NCI-H345 (cell line): ENCODE measurements at regions not wholly inside any gene's neighbourhood (a gene's known extent, or its start where the extent isn't known, plus 50 kb on each side); places are given as distances from the start of the nearest gene placed in this dataset.
"Not testable (repeated sequence)": the region's sequence is repeated elsewhere in the genome, so short reads cannot be mapped to it uniquely, and the experiment has no call there.

Source experiments
- DNase-seq: peaks from one replicate; lab custom pipeline; 2025; lab: John Stamatoyannopoulos, UW

DNA sequence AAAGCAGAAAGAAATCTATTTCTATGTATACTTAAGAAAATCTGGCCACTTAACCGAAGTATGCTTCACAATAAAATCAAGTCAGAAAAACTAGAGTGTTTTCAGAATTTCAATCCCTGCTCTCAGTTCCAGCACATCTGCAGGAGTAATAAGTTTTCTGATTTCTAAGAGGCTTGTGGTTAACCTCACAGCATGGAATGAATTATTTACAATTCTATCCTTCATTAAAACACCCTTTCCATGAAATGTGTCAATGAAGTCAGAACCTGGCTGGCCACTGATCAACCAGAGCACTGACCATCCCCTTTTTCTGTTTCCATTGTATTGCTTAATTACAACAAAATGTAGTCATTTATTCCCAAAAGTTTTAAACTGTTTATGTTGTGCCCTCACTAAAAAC, 781.4 kb upstream of the INTU start:
- no peak for DNase-seq

- DNase-seq: no peak
These were observed 779.0 kb upstream of the INTU start for GRCh38 chr4:126853715-126854114.

- no peak for DNase-seq
These were observed 775.9 kb upstream of the INTU start for GRCh38 chr4:126856906-126857305.

DNA sequence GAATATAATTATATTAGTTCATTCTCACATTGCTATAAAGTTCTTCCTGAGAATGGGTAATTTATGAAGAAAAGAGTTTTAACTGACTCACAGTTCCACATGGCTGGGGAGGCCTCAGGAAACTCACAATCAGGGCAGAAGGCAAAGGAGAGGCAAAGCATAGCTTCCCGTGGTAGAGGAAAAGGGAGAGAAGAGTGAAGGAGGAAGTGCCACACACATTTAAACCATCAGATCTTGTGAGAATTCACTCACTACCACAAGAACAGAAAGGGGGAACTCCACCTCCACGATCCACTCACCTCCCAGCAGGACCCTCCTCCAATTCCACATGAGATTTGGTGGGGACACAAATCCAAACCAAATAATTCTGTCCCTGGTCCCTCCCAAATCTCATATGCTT, 773.4 kb upstream of the INTU start:
- DNase-seq: no peak

- no peak for DNase-seq
These were observed 772.9 kb upstream of the INTU start for GRCh38 chr4:126859872-126860271.

GRCh38 chr4:126860308-126860707, 772.4 kb upstream of the INTU start:
- DNase-seq: no peak

DNA sequence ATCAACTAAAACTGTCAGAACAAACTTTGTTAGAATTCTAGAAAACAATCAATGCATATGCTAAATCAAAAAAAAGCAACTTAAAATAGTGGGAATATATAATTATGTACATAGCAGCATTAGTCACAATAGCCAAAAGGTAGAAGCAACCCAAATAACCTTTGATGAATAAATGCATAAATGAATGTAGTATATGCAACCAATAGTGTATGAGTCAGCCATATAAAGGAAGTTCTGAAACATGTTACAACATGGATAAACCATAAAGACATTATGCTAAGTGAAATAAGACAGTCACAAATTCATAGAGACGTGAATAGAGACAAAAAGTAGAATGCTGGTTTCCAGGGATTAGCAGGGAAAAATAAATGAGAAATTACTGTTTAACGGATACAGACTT, 762.8 kb upstream of the INTU start:
- DNase-seq: no peak

GRCh38 chr4:126871810-126872209, 760.9 kb upstream of the INTU start:
- DNase-seq: no peak

DNA sequence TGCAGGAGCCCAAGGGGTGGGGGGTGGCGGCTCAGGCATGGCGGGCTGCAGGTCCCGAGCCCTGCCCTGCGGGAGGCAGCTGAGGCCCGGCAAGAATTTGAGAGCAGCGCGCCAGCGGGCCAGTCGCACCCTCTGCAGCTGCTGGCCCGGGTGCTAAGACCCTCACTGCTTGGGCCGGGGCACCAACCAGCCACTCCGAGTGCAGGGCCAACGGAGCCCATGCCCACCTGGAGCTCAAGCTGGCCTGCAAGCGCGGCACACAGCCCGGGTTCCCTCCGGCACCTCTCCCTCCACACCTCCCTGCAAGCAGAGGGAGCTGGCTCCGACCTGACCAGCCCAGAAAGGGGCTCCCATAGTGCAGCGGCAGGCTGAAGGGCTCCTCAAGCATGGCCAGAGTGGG, 758.2 kb upstream of the INTU start:
- DNase-seq: no peak

DNA sequence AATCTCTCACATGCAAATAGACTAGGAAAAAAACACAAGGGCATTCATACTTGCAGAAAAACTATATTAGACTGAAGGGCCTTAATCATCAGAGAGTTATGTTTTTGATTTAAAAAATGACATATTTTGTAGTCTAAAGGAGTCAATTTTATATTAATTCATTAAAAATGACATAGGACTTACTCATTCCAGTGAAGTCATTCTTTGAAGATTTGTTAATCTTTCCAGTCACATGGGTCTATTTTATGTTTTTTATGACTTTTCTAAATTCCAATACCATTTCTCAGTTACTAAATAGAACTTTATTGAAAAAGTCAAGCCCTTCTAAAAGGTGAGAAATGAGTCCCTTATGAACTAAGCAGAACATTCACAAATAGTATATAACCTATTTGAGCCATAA, 743.8 kb upstream of the INTU start:
- DNase-seq: no peak

DNA sequence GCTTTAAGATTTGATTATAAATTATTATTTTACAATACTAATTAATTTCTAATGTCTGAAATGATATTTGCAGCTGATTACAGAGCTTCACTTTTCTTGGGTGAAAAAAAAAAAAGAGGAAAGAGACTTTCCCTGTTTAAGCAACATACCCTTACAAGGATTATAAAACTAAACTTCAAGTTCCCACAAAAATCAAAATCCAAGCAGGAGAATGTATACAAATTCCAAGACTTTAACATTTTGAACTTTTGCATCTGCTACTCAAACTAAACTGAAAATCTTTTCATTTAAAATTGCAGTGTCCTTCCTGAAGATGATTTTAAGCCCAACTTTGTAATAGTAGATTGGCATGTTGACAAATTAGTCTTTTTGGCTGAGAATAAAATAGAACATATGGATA, 742.4 kb upstream of the INTU start:
- no peak for DNase-seq

DNA sequence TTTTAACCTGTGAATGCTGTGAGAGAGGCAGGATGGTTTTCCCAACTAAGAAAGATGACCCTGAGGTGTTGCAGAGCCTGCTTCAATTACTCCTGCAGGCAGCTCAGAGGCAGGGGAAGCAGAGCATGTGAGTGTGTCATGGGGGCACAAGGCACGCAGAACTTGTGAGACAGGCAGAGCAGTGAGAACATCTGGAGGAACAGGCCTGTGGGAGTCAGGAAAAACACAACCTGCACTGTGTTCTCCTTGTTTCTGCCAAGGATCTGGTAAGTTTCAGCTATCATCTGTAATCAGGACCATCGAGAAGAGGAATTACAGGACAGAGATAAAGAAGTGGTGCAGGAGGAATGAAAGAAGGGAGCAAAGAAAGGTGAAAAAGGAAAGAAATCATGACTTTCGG, 741.8 kb upstream of the INTU start:
- DNase-seq: no peak

DNA sequence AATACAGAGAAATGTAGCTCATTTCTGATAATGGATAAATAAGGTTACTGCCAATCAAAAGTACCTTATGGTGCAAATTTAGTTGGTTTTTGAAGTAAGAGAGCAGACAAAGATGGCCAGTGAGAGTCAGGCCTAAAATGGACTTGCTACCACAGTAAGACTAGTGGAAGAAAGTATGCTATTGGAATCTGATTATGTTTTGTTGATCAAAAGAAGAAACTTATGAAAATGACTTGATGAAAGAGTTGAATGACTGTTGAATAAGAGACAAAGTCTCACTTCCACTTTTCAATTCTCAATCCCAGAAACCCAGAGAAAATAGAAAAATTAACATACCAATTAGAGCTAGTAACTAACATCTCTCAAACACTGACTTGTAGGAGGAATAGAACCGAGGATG, 737.8 kb upstream of the INTU start:
- no peak for DNase-seq

DNA sequence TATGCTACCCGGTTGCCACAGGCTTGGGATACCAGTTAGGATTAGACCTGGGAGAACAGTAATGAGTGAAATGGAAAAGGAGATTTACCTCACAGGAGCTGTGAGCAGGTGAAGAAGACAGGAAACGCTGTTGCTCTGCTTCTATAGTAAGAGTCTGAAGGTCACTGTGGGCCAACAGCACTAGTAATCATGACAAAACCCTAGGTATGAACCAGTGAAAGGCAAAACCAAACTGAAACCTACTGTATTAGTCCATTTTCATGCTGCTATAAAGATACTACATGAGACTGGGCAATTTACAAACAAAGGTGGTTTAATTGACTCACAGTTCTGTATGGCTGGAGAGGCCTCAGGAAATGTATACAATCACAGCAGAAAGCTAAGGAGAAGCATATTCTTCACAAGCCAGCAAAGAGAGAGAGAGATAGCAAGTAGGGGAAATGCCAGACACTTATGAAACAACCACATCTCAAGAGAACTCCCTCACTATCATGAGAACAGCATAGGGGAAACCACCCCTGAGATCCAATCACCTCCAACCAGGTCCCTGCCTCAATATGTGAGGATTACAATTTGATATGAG, 736.7 kb upstream of the INTU start:
- no peak for DNase-seq

DNA sequence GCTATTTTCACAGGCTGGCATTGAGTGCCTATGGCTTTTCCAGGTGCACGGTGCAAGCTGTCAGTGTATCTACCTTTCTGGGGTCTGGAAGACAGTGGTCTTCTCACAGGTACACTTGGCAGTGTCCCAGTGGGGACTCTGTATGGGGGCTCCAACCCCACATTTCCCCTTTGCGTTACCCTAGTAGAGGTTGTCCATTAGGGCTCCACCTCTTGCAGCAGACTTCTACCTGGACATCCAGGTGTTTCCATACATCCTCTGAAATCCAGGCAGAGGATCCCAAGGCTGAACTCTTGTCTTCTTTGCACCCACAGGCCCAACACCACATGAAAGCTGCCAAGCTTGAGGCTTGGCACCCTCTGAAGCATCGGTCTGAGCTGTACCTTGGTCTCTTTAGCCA, 735.7 kb upstream of the INTU start:
- DNase-seq: no peak

- DNase-seq: no peak
These were observed 733.9 kb upstream of the INTU start for GRCh38 chr4:126898815-126899214.

- DNase-seq: no peak
These were observed 733.4 kb upstream of the INTU start for GRCh38 chr4:126899331-126899801.

DNA sequence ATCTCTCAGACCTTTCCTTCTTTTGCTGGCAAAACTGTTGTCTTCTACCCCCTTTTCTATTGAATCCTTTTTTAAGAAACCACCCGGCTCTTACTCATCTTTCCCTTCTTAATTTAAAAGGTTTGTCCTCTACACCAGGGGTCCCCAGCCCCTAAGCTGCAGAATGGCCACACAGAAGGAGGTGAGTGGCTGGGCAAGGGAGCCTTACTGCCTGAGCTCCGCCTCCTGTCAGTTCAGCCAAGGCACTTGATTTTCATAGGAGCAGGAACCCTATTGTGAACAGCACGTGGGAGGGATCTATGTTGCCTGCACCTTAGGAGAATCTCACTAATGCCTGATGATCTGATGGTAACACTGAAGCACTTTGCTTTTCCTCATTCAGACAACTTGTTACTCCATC, 726.3 kb upstream of the INTU start:
- no peak for DNase-seq

DNA sequence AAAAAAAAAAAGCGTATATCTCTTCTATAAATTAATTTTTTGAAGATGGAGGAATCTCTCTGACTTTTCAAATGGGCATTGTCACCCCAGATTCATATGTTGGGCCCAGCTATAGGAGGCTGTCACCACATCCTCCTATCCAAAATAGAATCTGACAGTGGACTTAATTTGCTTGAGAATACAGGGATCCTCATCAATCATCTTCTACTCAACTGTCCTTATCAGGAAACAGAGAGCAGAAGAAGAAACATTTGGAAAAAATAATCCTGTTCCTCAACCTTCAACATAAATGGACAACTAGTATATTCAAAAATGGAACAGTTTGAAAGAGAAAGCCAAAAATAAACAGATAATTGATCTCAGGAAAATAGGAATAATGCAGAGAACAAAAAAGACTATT, 725.4 kb upstream of the INTU start:
- DNase-seq: no peak

- DNase-seq: no peak
These were observed 716.6 kb upstream of the INTU start for GRCh38 chr4:126916049-126916625.

GRCh38 chr4:126916626-126917140, 716.1 kb upstream of the INTU start:
- DNase-seq: no peak

DNA sequence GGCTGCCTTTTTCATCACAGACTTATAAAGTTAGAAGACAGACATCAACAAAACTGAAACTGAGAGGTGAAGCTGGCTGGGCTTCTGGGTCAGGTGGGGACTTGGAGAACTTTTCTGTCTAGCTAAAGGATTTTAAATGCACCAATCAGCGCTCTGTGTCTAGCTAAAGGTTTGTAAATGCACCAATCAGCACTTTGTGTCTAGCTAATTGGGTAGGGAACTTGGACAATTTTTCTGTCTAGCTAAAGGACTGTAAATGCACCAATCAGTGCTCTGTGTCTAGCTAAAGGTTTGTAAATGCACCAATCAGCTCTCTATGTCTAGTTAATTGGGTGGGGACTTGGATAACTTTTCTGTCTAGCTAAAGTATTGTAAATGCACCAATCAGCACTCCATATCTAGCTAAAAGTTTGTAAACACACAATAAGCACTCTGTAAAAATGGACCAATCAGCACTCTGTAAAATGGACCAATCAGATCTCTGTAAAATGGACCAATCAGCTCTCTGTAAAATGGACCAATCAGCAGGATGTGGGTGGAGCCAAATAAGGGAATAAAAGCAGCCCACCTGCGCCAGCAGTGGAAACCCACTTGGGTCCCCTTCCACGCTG, 710.3 kb upstream of the INTU start:
- DNase-seq: not testable (repeated sequence)

- DNase-seq: no peak
These were observed 708.5 kb upstream of the INTU start for GRCh38 chr4:126924237-126924636.

DNA sequence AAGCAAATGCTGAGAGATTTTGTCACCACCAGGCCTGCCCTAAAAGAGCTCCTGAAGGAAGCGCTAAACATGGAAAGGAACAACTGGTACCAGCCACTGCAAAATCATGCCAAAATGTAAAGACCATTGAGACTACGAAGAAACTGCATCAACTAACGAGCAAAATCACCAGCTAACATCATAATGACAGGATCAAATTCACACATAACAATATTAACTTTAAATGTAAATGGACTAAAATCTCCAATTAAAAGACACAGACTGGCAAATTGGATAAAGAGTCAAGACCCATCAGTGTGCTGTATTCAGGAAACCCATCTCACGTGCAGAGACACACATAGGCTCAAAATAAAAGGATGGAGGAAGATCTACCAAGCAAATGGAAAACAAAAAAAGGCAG, 702.7 kb upstream of the INTU start:
- not testable (repeated sequence) for DNase-seq
